GM23338 (cell line): ENCODE measurements at regions not wholly inside any gene's neighbourhood (a gene's known extent, or its start where the extent isn't known, plus 50 kb on each side); places are given as distances from the start of the nearest gene placed in this dataset.

Experiments
- ATAC-seq: fragments of 200-7000 bp; cut with Tn5 transposase; 3 replicates; pipeline ENCODE4 v1.9.1; 2020
- DNase-seq: peaks from one replicate; pipeline ENCODE4 v3.0.0-alpha.2; 2015; ENCODE audit warnings: low spot score
- H2AFZ ChIP-seq: fragments of 200-600 bp; sonication (generic); 2 replicates; pipeline ENCODE4 v1.8.0; 2016; ENCODE audit warnings: antibody characterized with exemption, mild to moderate bottlenecking, moderate library complexity
- H3F3A ChIP-seq: fragments of 200-600 bp; sonication (generic); replicated peaks from 2 replicates; pipeline ENCODE4 v1.8.0; 2017; ENCODE audit warnings: antibody characterized with exemption, mixed run types, low read depth
- H3K27ac ChIP-seq: fragments of 200-600 bp; sonication (generic); 2 replicates; pipeline ENCODE4 v1.6.1; 2016; ENCODE audit warnings: low read depth
- H3K27me3 ChIP-seq: fragments of 200-600 bp; sonication (generic); 2 replicates; pipeline ENCODE4 v1.8.0; 2016; ENCODE audit warnings: mild to moderate bottlenecking, mixed run types, moderate library complexity; ENCODE audit not compliant: insufficient read depth
- H3K36me3 ChIP-seq: fragments of 200-600 bp; sonication (generic); 2 replicates; pipeline ENCODE4 v1.8.0; 2016; ENCODE audit warnings: mild to moderate bottlenecking; ENCODE audit not compliant: insufficient read depth
- H3K4me1 ChIP-seq: fragments of 200-600 bp; sonication (generic); 2 replicates; pipeline ENCODE4 v1.8.0; 2016; ENCODE audit warnings: mild to moderate bottlenecking, moderate library complexity; ENCODE audit not compliant: insufficient read depth
- H3K4me2 ChIP-seq: fragments of 200-600 bp; sonication (generic); 2 replicates; pipeline ENCODE4 v1.7.1; 2017; ENCODE audit warnings: mixed run types
- H3K4me3 ChIP-seq: fragments of 200-600 bp; sonication (generic); 2 replicates; pipeline ENCODE4 v1.6.1; 2016; ENCODE audit warnings: mixed run types
- H3K79me2 ChIP-seq: fragments of 200-600 bp; sonication (generic); replicated peaks from 2 replicates; pipeline ENCODE4 v1.8.0; 2017; ENCODE audit warnings: mild to moderate bottlenecking; ENCODE audit not compliant: insufficient read depth
- H3K9me2 ChIP-seq: fragments of 200-600 bp; sonication (generic); 2 replicates; pipeline ENCODE4 v1.8.0; 2017; ENCODE audit not compliant: insufficient read depth
- H4K20me1 ChIP-seq: fragments of 200-600 bp; sonication (generic); replicated peaks from 2 replicates; pipeline ENCODE4 v1.8.0; 2017; ENCODE audit warnings: mild to moderate bottlenecking; ENCODE audit not compliant: insufficient read depth
- H3K27ac Mint-ChIP-seq: 2 replicates; pipeline ENCODE4 v1.8.0; 2020; ENCODE audit warnings: inconsistent platforms, mild to moderate bottlenecking, moderate library complexity, mixed read lengths
- H3K27me3 Mint-ChIP-seq: 3 replicates; pipeline ENCODE4 v1.8.0; 2022; ENCODE audit warnings: low read depth, mild to moderate bottlenecking, moderate library complexity, mixed read lengths, inconsistent platforms; ENCODE audit not compliant: insufficient read depth, poor library complexity
- H3K36me3 Mint-ChIP-seq: 3 replicates; pipeline ENCODE4 v1.8.0; 2021; ENCODE audit warnings: low read depth, mild to moderate bottlenecking, inconsistent platforms, moderate library complexity, mixed read lengths
- H3K4me1 Mint-ChIP-seq: 3 replicates; pipeline ENCODE4 v1.8.0; 2020; ENCODE audit warnings: mild to moderate bottlenecking, inconsistent platforms, mixed read lengths
- H3K4me3 Mint-ChIP-seq: 3 replicates; pipeline ENCODE4 v1.8.0; 2021; ENCODE audit warnings: moderate library complexity, mild to moderate bottlenecking, inconsistent platforms, mixed read lengths
- H3K9me3 Mint-ChIP-seq: 3 replicates; pipeline ENCODE4 v1.8.0; 2020; ENCODE audit warnings: moderate library complexity, mild to moderate bottlenecking, inconsistent platforms, mixed read lengths
- CREB1 ChIP-seq: fragments of 250-450 bp; sonication (Bioruptor Pico); IDR thresholded peaks from 2 replicates; pipeline ENCODE4 v1.5.0; 2020; ENCODE audit warnings: low read depth, mild to moderate bottlenecking, moderate library complexity
- EZH2 ChIP-seq: fragments of 200-600 bp; sonication (generic); IDR thresholded peaks from one replicate; pipeline ENCODE4 v1.8.0; 2017; ENCODE audit warnings: antibody characterized with exemption, mild to moderate bottlenecking, low read depth; ENCODE audit not compliant: unreplicated experiment
- EZH2phosphoT487 ChIP-seq: fragments of 200-600 bp; sonication (generic); IDR thresholded peaks from one replicate; pipeline ENCODE4 v1.8.1; 2018; ENCODE audit warnings: antibody characterized with exemption; ENCODE audit not compliant: unreplicated experiment
- JUNB ChIP-seq: IDR thresholded peaks from one replicate; pipeline ENCODE4 v1.6.1; 2016; ENCODE audit warnings: antibody characterized with exemption; ENCODE audit not compliant: unreplicated experiment
- NANOG ChIP-seq: IDR thresholded peaks from 2 replicates; pipeline ENCODE4 v1.6.1; 2016; ENCODE audit warnings: antibody characterized with exemption, borderline replicate concordance
- POLR2AphosphoS5 ChIP-seq: IDR thresholded peaks from 2 replicates; pipeline ENCODE4 v1.6.1; 2016; ENCODE audit warnings: antibody characterized with exemption, low read depth
- STAT1 ChIP-seq: IDR thresholded peaks from one replicate; pipeline ENCODE4 v1.6.1; 2016; ENCODE audit warnings: antibody characterized with exemption; ENCODE audit not compliant: unreplicated experiment
- ZNF114 ChIP-seq: fragments of 250-450 bp; sonication (Bioruptor Pico); IDR thresholded peaks from 2 replicates; pipeline ENCODE4 v1.5.0; 2020; ENCODE audit warnings: mild to moderate bottlenecking, moderate library complexity
- ZNF331 ChIP-seq: fragments of 250-450 bp; sonication (Bioruptor Pico); IDR thresholded peaks from 2 replicates; pipeline ENCODE4 v1.5.0; 2020; ENCODE audit warnings: low read depth, mild to moderate bottlenecking, moderate library complexity
- TF ChIP-seq, protein P1 (sequence below): IDR thresholded peaks from one replicate; pipeline ENCODE4 v1.6.1; 2018; ENCODE audit warnings: antibody characterized with exemption; ENCODE audit not compliant: unreplicated experiment
- TF ChIP-seq, protein P2 (sequence below), 2 experiments: fragments of 200-600 bp in 1 of 2; sonication (generic) in 1 of 2; conservative IDR thresholded peaks; 2 replicates each; pipeline versions ENCODE4 v1.5.1 to v1.6.1; 2016 to 2017; ENCODE audit warnings: antibody characterized with exemption in 2 of 2, low read depth in 2 of 2, mild to moderate bottlenecking in 2 of 2, moderate library complexity in 1 of 2
- TF ChIP-seq, protein P3 (sequence below): IDR thresholded peaks from 2 replicates; pipeline ENCODE4 v1.6.1; 2016; ENCODE audit warnings: antibody characterized with exemption
- TF ChIP-seq, protein P4 (sequence below): fragments of 250-450 bp; sonication (Bioruptor Pico); IDR thresholded peaks from 2 replicates; pipeline ENCODE4 v1.5.0; 2020; ENCODE audit warnings: mild to moderate bottlenecking, moderate library complexity

DNA sequence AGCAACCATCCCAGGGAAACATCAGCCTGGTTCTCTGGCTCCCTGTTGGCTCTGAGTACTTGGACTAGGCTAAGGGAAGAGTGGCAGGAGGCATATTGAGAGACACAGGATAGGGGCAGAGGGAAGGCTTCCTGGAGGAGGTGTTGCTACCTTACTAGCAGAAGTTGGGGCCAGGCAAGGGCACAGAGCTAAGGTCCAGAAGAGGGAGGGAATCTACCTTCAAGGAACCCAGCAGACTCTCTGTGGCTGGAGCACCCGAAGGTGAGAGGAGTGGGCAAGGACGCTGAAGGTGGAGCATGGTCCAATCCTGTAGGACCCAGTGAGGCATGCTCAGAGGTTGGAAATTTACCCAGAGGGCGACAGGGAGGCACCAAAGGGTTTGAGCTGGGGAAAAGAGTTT lies 191.9 kb downstream of the TFAP2C start (continued):
- TF ChIP-seq, protein P1, sequence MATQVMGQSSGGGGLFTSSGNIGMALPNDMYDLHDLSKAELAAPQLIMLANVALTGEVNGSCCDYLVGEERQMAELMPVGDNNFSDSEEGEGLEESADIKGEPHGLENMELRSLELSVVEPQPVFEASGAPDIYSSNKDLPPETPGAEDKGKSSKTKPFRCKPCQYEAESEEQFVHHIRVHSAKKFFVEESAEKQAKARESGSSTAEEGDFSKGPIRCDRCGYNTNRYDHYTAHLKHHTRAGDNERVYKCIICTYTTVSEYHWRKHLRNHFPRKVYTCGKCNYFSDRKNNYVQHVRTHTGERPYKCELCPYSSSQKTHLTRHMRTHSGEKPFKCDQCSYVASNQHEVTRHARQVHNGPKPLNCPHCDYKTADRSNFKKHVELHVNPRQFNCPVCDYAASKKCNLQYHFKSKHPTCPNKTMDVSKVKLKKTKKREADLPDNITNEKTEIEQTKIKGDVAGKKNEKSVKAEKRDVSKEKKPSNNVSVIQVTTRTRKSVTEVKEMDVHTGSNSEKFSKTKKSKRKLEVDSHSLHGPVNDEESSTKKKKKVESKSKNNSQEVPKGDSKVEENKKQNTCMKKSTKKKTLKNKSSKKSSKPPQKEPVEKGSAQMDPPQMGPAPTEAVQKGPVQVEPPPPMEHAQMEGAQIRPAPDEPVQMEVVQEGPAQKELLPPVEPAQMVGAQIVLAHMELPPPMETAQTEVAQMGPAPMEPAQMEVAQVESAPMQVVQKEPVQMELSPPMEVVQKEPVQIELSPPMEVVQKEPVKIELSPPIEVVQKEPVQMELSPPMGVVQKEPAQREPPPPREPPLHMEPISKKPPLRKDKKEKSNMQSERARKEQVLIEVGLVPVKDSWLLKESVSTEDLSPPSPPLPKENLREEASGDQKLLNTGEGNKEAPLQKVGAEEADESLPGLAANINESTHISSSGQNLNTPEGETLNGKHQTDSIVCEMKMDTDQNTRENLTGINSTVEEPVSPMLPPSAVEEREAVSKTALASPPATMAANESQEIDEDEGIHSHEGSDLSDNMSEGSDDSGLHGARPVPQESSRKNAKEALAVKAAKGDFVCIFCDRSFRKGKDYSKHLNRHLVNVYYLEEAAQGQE, result no peak
- TF ChIP-seq, protein P2, sequence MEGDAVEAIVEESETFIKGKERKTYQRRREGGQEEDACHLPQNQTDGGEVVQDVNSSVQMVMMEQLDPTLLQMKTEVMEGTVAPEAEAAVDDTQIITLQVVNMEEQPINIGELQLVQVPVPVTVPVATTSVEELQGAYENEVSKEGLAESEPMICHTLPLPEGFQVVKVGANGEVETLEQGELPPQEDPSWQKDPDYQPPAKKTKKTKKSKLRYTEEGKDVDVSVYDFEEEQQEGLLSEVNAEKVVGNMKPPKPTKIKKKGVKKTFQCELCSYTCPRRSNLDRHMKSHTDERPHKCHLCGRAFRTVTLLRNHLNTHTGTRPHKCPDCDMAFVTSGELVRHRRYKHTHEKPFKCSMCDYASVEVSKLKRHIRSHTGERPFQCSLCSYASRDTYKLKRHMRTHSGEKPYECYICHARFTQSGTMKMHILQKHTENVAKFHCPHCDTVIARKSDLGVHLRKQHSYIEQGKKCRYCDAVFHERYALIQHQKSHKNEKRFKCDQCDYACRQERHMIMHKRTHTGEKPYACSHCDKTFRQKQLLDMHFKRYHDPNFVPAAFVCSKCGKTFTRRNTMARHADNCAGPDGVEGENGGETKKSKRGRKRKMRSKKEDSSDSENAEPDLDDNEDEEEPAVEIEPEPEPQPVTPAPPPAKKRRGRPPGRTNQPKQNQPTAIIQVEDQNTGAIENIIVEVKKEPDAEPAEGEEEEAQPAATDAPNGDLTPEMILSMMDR (conservative IDR thresholded peaks at IDR 0.05; ENCODE audit: low read depth in 2 of 2), result no peak; a peak in 1 of 4 replicates
- no peak for TF ChIP-seq POLR2AphosphoS5
- no peak for TF ChIP-seq EZH2
- TF ChIP-seq ZNF331 (CRISPR knock-in tag), result no peak

DNA sequence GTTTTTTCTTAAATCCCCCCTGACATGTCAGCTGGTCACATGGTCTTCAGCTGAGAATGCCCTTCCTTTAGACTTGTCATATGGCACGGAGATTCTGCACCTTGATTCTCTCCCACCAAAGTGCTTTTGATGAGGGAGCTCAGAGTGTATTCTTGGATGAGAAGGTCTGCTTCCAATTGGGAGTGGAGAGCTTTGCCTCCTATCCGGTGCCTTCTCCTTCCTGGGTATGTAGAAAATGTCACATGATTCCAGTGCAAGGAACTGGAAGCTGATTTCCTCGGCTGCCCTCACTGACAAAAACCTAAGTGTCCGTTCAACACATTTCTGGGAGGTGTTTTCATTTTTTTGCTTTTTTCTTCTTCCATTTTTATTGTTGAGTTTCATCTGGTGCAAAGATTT lies 197.2 kb downstream of the TFAP2C start:
- H3K36me3 Mint-ChIP-seq, result no peaks in the 10 kb centered on the region
- DNase-seq, result no peak
- H3K4me3 Mint-ChIP-seq, result no peak overlapping the region
- H3K27me3 ChIP-seq, result no peaks in the 10 kb centered on the region
- peaks cover 2% of the 10 kb centered on the region; the same call in 1 of the 2 replicates for H3K9me2 ChIP-seq
- H3K36me3 ChIP-seq, result no peaks in the 10 kb centered on the region
- H3K27ac Mint-ChIP-seq, result no peak overlapping the region
- peaks cover 34% of the 10 kb centered on the region; the same call in 1 of the 2 replicates for H3K4me1 ChIP-seq
- H3K4me1 Mint-ChIP-seq, result peaks cover 24% of the 10 kb centered on the region
- H3K27ac ChIP-seq, result no peak overlapping the region
- no peak for ATAC-seq
- H3F3A ChIP-seq, result 0 out of 2 replicates have a peak, but pooled peaks cover 6% of the 10 kb centered on the region
- H3K27me3 Mint-ChIP-seq, result peaks cover 12% of the 10 kb centered on the region
- no peaks in the 10 kb centered on the region for H4K20me1 ChIP-seq
- peak overlapping the region; percentile 86; the same call in 1 of the 2 replicates for H2AFZ ChIP-seq
- no peak overlapping the region for H3K4me2 ChIP-seq
- H3K79me2 ChIP-seq, result no peaks in the 10 kb centered on the region
- no peak overlapping the region for H3K4me3 ChIP-seq
- no peaks in the 10 kb centered on the region for H3K9me3 Mint-ChIP-seq
- no peak for TF ChIP-seq EZH2
- TF ChIP-seq JUNB, result no peak
- TF ChIP-seq, protein P3, sequence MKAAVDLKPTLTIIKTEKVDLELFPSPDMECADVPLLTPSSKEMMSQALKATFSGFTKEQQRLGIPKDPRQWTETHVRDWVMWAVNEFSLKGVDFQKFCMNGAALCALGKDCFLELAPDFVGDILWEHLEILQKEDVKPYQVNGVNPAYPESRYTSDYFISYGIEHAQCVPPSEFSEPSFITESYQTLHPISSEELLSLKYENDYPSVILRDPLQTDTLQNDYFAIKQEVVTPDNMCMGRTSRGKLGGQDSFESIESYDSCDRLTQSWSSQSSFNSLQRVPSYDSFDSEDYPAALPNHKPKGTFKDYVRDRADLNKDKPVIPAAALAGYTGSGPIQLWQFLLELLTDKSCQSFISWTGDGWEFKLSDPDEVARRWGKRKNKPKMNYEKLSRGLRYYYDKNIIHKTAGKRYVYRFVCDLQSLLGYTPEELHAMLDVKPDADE, result no peak
- TF ChIP-seq, protein P4, sequence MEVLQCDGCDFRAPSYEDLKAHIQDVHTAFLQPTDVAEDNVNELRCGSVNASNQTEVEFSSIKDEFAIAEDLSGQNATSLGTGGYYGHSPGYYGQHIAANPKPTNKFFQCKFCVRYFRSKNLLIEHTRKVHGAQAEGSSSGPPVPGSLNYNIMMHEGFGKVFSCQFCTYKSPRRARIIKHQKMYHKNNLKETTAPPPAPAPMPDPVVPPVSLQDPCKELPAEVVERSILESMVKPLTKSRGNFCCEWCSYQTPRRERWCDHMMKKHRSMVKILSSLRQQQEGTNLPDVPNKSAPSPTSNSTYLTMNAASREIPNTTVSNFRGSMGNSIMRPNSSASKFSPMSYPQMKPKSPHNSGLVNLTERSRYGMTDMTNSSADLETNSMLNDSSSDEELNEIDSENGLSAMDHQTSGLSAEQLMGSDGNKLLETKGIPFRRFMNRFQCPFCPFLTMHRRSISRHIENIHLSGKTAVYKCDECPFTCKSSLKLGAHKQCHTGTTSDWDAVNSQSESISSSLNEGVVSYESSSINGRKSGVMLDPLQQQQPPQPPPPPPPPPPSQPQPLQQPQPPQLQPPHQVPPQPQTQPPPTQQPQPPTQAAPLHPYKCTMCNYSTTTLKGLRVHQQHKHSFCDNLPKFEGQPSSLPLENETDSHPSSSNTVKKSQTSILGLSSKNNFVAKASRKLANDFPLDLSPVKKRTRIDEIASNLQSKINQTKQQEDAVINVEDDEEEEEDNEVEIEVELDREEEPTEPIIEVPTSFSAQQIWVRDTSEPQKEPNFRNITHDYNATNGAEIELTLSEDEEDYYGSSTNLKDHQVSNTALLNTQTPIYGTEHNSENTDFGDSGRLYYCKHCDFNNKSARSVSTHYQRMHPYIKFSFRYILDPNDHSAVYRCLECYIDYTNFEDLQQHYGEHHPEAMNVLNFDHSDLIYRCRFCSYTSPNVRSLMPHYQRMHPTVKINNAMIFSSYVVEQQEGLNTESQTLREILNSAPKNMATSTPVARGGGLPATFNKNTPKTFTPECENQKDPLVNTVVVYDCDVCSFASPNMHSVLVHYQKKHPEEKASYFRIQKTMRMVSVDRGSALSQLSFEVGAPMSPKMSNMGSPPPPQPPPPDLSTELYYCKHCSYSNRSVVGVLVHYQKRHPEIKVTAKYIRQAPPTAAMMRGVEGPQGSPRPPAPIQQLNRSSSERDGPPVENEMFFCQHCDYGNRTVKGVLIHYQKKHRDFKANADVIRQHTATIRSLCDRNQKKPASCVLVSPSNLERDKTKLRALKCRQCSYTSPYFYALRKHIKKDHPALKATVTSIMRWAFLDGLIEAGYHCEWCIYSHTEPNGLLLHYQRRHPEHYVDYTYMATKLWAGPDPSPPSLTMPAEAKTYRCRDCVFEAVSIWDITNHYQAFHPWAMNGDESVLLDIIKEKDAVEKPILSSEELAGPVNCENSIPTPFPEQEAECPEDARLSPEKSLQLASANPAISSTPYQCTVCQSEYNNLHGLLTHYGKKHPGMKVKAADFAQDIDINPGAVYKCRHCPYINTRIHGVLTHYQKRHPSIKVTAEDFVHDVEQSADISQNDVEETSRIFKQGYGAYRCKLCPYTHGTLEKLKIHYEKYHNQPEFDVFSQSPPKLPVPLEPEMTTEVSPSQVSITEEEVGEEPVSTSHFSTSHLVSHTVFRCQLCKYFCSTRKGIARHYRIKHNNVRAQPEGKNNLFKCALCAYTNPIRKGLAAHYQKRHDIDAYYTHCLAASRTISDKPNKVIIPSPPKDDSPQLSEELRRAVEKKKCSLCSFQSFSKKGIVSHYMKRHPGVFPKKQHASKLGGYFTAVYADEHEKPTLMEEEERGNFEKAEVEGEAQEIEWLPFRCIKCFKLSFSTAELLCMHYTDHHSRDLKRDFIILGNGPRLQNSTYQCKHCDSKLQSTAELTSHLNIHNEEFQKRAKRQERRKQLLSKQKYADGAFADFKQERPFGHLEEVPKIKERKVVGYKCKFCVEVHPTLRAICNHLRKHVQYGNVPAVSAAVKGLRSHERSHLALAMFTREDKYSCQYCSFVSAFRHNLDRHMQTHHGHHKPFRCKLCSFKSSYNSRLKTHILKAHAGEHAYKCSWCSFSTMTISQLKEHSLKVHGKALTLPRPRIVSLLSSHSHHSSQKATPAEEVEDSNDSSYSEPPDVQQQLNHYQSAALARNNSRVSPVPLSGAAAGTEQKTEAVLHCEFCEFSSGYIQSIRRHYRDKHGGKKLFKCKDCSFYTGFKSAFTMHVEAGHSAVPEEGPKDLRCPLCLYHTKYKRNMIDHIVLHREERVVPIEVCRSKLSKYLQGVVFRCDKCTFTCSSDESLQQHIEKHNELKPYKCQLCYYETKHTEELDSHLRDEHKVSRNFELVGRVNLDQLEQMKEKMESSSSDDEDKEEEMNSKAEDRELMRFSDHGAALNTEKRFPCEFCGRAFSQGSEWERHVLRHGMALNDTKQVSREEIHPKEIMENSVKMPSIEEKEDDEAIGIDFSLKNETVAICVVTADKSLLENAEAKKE (CRISPR knock-in tag), result no peak
- TF ChIP-seq ZNF114 (CRISPR knock-in tag), result no peak
- no peak for TF ChIP-seq POLR2AphosphoS5
- no peak for TF ChIP-seq ZNF331 (CRISPR knock-in tag)
- TF ChIP-seq NANOG, result no peak
- no peak for TF ChIP-seq CREB1 (CRISPR knock-in tag)
- TF ChIP-seq STAT1, result no peak
- TF ChIP-seq EZH2phosphoT487, result no peak
